Sigmoid colon (tissue), 4 donors: ENCODE measurements at regions not wholly inside any gene's neighbourhood (a gene's known extent, or its start where the extent isn't known, plus 50 kb on each side); places are given as distances from the start of the nearest gene placed in this dataset.

ENCODE experiments used
- CTCF ChIP-seq, 4 experiments: fragments of 450-650 bp in 3 of 4; fragments of 200-600 bp in 1 of 4; IDR thresholded peaks; one replicate each; pipeline ENCODE4 v1.5.1; 2016 to 2019; ENCODE audit warnings: antibody characterized with exemption in 4 of 4, mild to moderate bottlenecking in 3 of 4, moderate library complexity in 2 of 4
- EP300 ChIP-seq, 4 donors: sonication (generic); formaldehyde crosslinking; IDR thresholded peaks; one replicate each; pipeline ENCODE4 v1.6.1; 2017; ENCODE audit warnings: antibody characterized with exemption in 4 of 4
- POLR2A ChIP-seq, 2 donors: fragments of 450-650 bp; IDR thresholded peaks; one replicate each; pipeline ENCODE4 v1.6.1; 2016; ENCODE audit warnings: antibody characterized with exemption in 2 of 2, mild to moderate bottlenecking in 2 of 2, moderate library complexity in 2 of 2
- POLR2AphosphoS5 ChIP-seq, 4 donors: sonication (generic); formaldehyde crosslinking; IDR thresholded peaks; one replicate each; pipeline ENCODE4 v1.6.1; 2017; ENCODE audit warnings: antibody characterized with exemption in 4 of 4

- TF ChIP-seq CTCF (IDR thresholded peaks at IDR 0.05) (no peak), POLR2A (IDR thresholded peaks at IDR 0.05) (no peak), EP300 (IDR thresholded peaks at IDR 0.05) (no peak), POLR2AphosphoS5 (IDR thresholded peaks at IDR 0.05) (no peak)
Observed at GRCh38 chr15:59941612-59942011, 62.5 kb upstream of the FOXB1 start.
